ENCODE measurements at regions not wholly inside any gene's neighbourhood (a gene's known extent, or its start where the extent isn't known, plus 50 kb on each side); places are given as distances from the start of the nearest gene placed in this dataset.

DNA sequence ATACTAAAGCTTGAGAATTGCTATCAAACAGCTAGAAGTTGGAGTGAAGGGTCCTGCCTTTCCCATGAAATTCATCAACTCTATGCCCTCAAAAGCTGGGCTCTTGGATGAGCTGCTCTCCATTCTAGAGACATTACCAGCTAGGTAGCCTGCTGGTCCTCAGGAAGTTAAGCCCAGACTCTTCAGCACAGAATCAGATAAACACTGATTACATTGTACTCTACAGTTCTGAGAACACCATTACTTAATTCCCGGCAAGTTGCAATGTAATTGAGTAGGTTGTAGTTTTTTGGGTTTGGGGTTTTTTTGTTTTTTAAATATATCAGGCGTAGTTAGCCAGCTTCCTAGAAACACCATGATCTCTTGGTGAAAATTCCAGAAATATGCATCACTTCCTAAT lies 84.1 kb upstream of the PIK3CG start:
- TF ChIP-seq, protein P1, sequence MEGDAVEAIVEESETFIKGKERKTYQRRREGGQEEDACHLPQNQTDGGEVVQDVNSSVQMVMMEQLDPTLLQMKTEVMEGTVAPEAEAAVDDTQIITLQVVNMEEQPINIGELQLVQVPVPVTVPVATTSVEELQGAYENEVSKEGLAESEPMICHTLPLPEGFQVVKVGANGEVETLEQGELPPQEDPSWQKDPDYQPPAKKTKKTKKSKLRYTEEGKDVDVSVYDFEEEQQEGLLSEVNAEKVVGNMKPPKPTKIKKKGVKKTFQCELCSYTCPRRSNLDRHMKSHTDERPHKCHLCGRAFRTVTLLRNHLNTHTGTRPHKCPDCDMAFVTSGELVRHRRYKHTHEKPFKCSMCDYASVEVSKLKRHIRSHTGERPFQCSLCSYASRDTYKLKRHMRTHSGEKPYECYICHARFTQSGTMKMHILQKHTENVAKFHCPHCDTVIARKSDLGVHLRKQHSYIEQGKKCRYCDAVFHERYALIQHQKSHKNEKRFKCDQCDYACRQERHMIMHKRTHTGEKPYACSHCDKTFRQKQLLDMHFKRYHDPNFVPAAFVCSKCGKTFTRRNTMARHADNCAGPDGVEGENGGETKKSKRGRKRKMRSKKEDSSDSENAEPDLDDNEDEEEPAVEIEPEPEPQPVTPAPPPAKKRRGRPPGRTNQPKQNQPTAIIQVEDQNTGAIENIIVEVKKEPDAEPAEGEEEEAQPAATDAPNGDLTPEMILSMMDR (IDR thresholded peaks at IDR 0.05): no peak
- H3K9me3 Mint-ChIP-seq: peaks cover 0 to 8% (median 6%) of the 10 kb centered on the region in 7 donors
- Histone ChIP-seq H3K79me2 (ENCODE audit: insufficient read depth, low read length) (no peaks in the 10 kb centered on the region), H2AFZ (ENCODE audit: insufficient read depth, low read depth, low read length, poor library complexity, severe bottlenecking) (no peak overlapping the region), H3K9ac (ENCODE audit: insufficient read depth, low read length, poor library complexity, severe bottlenecking) (no peak overlapping the region), H3K9me3 (replicated peaks in 1 of 2; ENCODE audit: control insufficient read depth in 1 of 2, insufficient read depth in 1 of 2, low read length in 2 of 2) (no peaks in the 10 kb centered on the region), H3K36me3 (replicated peaks in 1 of 2; ENCODE audit: control insufficient read depth in 1 of 2, insufficient read depth in 2 of 2, low read length in 2 of 2) (no peaks in the 10 kb centered on the region), H3K4me1 (ENCODE audit: control insufficient read depth in 1 of 2, insufficient read depth in 2 of 2, low read length in 2 of 2) (peaks cover 0 to 4% of the 10 kb centered on the region in 2 donors), H3K27ac (ENCODE audit: low read depth in 1 of 2, low read length in 2 of 2) (no peak overlapping the region), H3K27me3 (ENCODE audit: control insufficient read depth in 2 of 2, insufficient read depth in 2 of 2, low read length in 2 of 2) (no peaks in the 10 kb centered on the region), H3K4me3 (replicated peaks in 1 of 3; ENCODE audit: low read depth in 2 of 3, low read length in 3 of 3) (no peak overlapping the region), H3K4me2 (replicated peaks; ENCODE audit: extremely low read depth, low read length, poor library complexity, severe bottlenecking) (no peak overlapping the region), H4K20me1 (ENCODE audit: insufficient read depth, low read length) (no peaks in the 10 kb centered on the region)
- no peak overlapping the region for H3K27ac Mint-ChIP-seq
- WGBS (ENCODE audit: insufficient coverage): no CpG with 5 or more reads among the region's 2 CpGs
- intact Hi-C loops (cut with micrococcal nuclease): no loop called here
- peaks cover 11% of the 10 kb centered on the region for H3K4me1 Mint-ChIP-seq
- H3K27me3 Mint-ChIP-seq (ENCODE audit: low read depth in 3 of 3): peaks cover 0 to 3% (median 3%) of the 10 kb centered on the region in 3 donors
- H3K4me3 Mint-ChIP-seq: no peak overlapping the region
- H3K36me3 Mint-ChIP-seq: no peaks in the 10 kb centered on the region
- DNase-seq: no peak

DNA sequence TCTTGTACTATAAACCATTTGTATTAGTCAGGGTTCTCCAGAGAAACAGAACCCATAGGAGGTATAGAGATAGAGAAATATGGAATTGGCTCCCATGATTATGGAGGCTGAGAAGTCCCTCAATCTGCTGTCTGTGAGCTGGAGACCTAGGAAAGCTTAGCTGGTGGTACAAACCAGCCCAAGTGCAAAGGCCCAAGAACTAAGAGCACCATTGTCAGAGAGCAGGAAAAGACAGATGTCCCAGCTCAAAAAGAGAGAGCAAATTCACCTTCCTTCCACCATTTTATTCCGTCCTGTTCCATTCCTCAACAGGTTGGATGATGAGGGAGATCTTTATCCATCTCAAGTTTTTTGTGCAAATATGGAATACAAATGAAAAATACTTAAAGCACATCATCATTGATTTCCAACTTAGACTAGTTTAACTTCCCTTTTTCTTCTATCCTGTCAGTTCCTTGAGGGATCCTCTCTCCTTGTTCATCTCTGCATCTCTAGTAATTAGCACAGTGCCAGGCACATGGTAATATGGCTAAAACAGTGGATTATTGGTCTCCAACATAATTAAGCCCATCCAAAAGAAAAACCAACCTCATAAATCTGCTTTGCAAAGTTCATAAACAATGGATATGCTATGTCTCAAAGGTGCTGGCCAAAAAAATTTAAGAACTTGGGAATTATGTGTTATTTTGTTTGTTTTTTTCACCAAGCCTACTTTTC lies 83.1 kb upstream of the PIK3CG start:
- H3K36me3 Mint-ChIP-seq: no peaks in the 10 kb centered on the region
- no peak overlapping the region for H3K27ac Mint-ChIP-seq
- no peaks in the 10 kb centered on the region for H3K27me3 ChIP-seq (ENCODE audit: control insufficient read depth in 2 of 2, insufficient read depth in 2 of 2, low read length in 2 of 2)
- H3K79me2 ChIP-seq (ENCODE audit: insufficient read depth, low read length): no peaks in the 10 kb centered on the region
- H3K9me3 ChIP-seq (replicated peaks in 1 of 2; ENCODE audit: control insufficient read depth in 1 of 2, insufficient read depth in 1 of 2, low read length in 2 of 2): no peaks in the 10 kb centered on the region
- no peaks in the 10 kb centered on the region for H3K36me3 ChIP-seq (replicated peaks in 1 of 2; ENCODE audit: control insufficient read depth in 1 of 2, insufficient read depth in 2 of 2, low read length in 2 of 2)
- H3K4me2 ChIP-seq (replicated peaks; ENCODE audit: extremely low read depth, low read length, poor library complexity, severe bottlenecking): no peak overlapping the region
- intact Hi-C loops (cut with micrococcal nuclease): no loop called here
- H3K4me1 Mint-ChIP-seq: peaks cover 9% of the 10 kb centered on the region
- H3K27ac ChIP-seq (ENCODE audit: low read depth in 1 of 2, low read length in 2 of 2): no peak overlapping the region
- H3K4me3 Mint-ChIP-seq: no peak overlapping the region
- WGBS (ENCODE audit: insufficient coverage): no CpG with 5 or more reads among the region's 1 CpG
- H2AFZ ChIP-seq (ENCODE audit: insufficient read depth, low read depth, low read length, poor library complexity, severe bottlenecking): no peak overlapping the region
- H4K20me1 ChIP-seq (ENCODE audit: insufficient read depth, low read length): no peaks in the 10 kb centered on the region
- H3K9me3 Mint-ChIP-seq: peaks cover 0 to 3% (median under 1%) of the 10 kb centered on the region in 7 donors
- TF ChIP-seq, protein P1 (IDR thresholded peaks at IDR 0.05): no peak
- no peak overlapping the region for H3K9ac ChIP-seq (ENCODE audit: insufficient read depth, low read length, poor library complexity, severe bottlenecking)
- H3K4me3 ChIP-seq (replicated peaks in 1 of 3; ENCODE audit: low read depth in 2 of 3, low read length in 3 of 3): no peak overlapping the region
- DNase-seq: no peak
- peaks cover 0 to 3% (median 3%) of the 10 kb centered on the region in 3 donors for H3K27me3 Mint-ChIP-seq (ENCODE audit: low read depth in 3 of 3)
- peaks cover 0 to 4% of the 10 kb centered on the region in 2 donors for H3K4me1 ChIP-seq (ENCODE audit: control insufficient read depth in 1 of 2, insufficient read depth in 2 of 2, low read length in 2 of 2)
